GM12878 (cell line): ENCODE measurements at regions not wholly inside any gene's neighbourhood (a gene's known extent, or its start where the extent isn't known, plus 50 kb on each side); places are given as distances from the start of the nearest gene placed in this dataset.

ENCODE experiments used
- ATAC-seq: fragments of 200-7000 bp; cut with Tn5 transposase; 3 replicates; pipeline ENCODE4 v1.9.1; 2020; ENCODE audit warnings: mild to moderate bottlenecking, moderate library complexity
- BruUV-seq: library from RNA; stranded (reverse); fragments of 400-500 nt; replicated peaks from 2 replicates; lab custom pipeline; 2021; lab: Mats Ljungman, UMichigan
- CTCF ChIA-PET: fragments of 300-600 bp; sonication (Branson Sonifier 250); formaldehyde crosslinking; extraction: SDS; loops from one replicate; lab custom pipeline; 2021; ENCODE audit warnings: inconsistent platforms; lab: Yijun Ruan, JAX
- POLR2A ChIA-PET: fragments of 350-600 bp; formaldehyde crosslinking; extraction: SDS; loops from one replicate; lab custom pipeline; 2021; ENCODE audit warnings: inconsistent platforms; lab: Charles Lee
- RAD21 ChIA-PET: fragments of 300-600 bp; sonication (Branson Sonifier 250); formaldehyde crosslinking; loops from one replicate; lab custom pipeline; 2023; ENCODE audit warnings: antibody characterized with exemption; ENCODE audit not compliant: unreplicated experiment; lab: Charles Lee
- SMC1A ChIA-PET: fragments of 300-600 bp; sonication (Branson Sonifier 250); formaldehyde crosslinking; loops from one replicate; lab custom pipeline; 2023; ENCODE audit not compliant: unreplicated experiment, uncharacterized antibody; lab: Charles Lee
- DNase-seq: peaks from one replicate; pipeline ENCODE4 v3.0.0-alpha.2; 2011; ENCODE audit warnings: low read depth, low spot score
- FAIRE-seq: peaks from 3 replicates; lab custom pipeline; 2011; peaks lifted over from hg19 to GRCh38; lab: Jason Lieb, UNC
- H2AFZ ChIP-seq: 2 replicates; pipeline ENCODE4 v1.6.0; 2011; ENCODE audit warnings: low read depth, low read length, control low read depth; ENCODE audit not compliant: control insufficient read depth
- H3K27ac ChIP-seq: 2 replicates; pipeline ENCODE4 v1.5.1; 2011; ENCODE audit warnings: control low read depth; ENCODE audit not compliant: control insufficient read depth, insufficient read depth
- H3K27me3 ChIP-seq, 2 experiments: replicated peaks in 1 of 2; 2 replicates each; pipeline versions ENCODE4 v1.6.0 to v1.6.1; 2011; ENCODE audit warnings: low read length in 1 of 2; ENCODE audit not compliant: control insufficient read depth in 2 of 2, insufficient read depth in 2 of 2
- H3K36me3 ChIP-seq, 2 experiments: 2 replicates each; pipeline ENCODE4 v1.5.1; 2011; ENCODE audit warnings: low read length in 1 of 2; ENCODE audit not compliant: control insufficient read depth in 2 of 2, insufficient read depth in 2 of 2
- H3K4me1 ChIP-seq: 2 replicates; pipeline ENCODE4 v1.6.1; 2011; ENCODE audit warnings: mild to moderate bottlenecking, low read length, moderate library complexity, mixed read lengths; ENCODE audit not compliant: control insufficient read depth, insufficient read depth
- H3K4me2 ChIP-seq: 2 replicates; pipeline ENCODE4 v1.6.0; 2011; ENCODE audit warnings: control low read depth; ENCODE audit not compliant: control insufficient read depth, insufficient read depth
- H3K4me3 ChIP-seq: fragments of 200-600 bp; sonication (generic); 2 replicates; pipeline ENCODE4 v1.5.1; 2016
- H3K79me2 ChIP-seq: 2 replicates; pipeline ENCODE4 v1.6.0; 2011; ENCODE audit warnings: low read length; ENCODE audit not compliant: control insufficient read depth, insufficient read depth
- H3K9ac ChIP-seq: 2 replicates; pipeline ENCODE4 v1.8.0; 2011; ENCODE audit warnings: low read length, control low read depth, mixed read lengths; ENCODE audit not compliant: control insufficient read depth, insufficient read depth
- H3K9me3 ChIP-seq: replicated peaks from 3 replicates; pipeline ENCODE4 v1.5.1; 2011; ENCODE audit warnings: mild to moderate bottlenecking, low read length; ENCODE audit not compliant: control insufficient read depth, insufficient read depth
- H4K20me1 ChIP-seq: 2 replicates; pipeline ENCODE4 v1.6.0; 2011; ENCODE audit not compliant: control insufficient read depth, insufficient read depth
- CHD2 ChIP-seq: IDR thresholded peaks from 2 replicates; pipeline ENCODE4 v1.6.1; 2011; ENCODE audit warnings: low read depth, low read length, improper control_type of control experiment, borderline replicate concordance
- FOXM1 ChIP-seq: IDR thresholded peaks from 2 replicates; pipeline ENCODE4 v1.6.1; 2012; ENCODE audit warnings: low read depth, mild to moderate bottlenecking, inconsistent platforms, low read length, moderate library complexity
- MXI1 ChIP-seq: fragments of 150-350 bp; IDR thresholded peaks from 2 replicates; pipeline ENCODE4 v1.6.1; 2011; ENCODE audit warnings: low read depth, mild to moderate bottlenecking, inconsistent platforms, low read length, improper control_type of control experiment
- PKNOX1 ChIP-seq: fragments of 450-650 bp; IDR thresholded peaks from 2 replicates; pipeline ENCODE4 v1.6.1; 2016; ENCODE audit warnings: mild to moderate bottlenecking
- POLR2AphosphoS2 ChIP-seq: IDR thresholded peaks from 2 replicates; pipeline ENCODE4 v1.6.1; 2011; ENCODE audit warnings: low read depth, mild to moderate bottlenecking, low read length, improper control_type of control experiment, moderate library complexity
- WGBS: methylation state at CpG from one replicate; pipeline ENCODE4 v1.1.6; 2016; ENCODE audit warnings: low lambda C conversion rate; ENCODE audit not compliant: insufficient replicate concordance, insufficient coverage; ENCODE audit errors: missing lambda C conversion rate; 5-methylcytosine and 5-hydroxymethylcytosine counted together
- in situ Hi-C: fragments of 300-500 bp; cut with MboI; formaldehyde crosslinking; loops from 9 replicates; pipeline ENCODE4 v1.14.3; 2018; ENCODE audit warnings: mixed read lengths
- intact Hi-C: fragments of 100-400 bp; cut with micrococcal nuclease; formaldehyde crosslinking; loops from one replicate; pipeline ENCODE4 v1.14.2; 2022; ENCODE audit not compliant: unreplicated experiment
- TF ChIP-seq, protein P1 (sequence below): fragments of 450-650 bp; conservative IDR thresholded peaks from 2 replicates; pipeline ENCODE4 v1.6.1; 2017; ENCODE audit warnings: mild to moderate bottlenecking, moderate library complexity

GRCh38 chr10:130435961-130436360 lies 299.8 kb downstream of the GLRX3 start (continued):
- TF ChIP-seq POLR2AphosphoS2 (no peak), FOXM1 (no peak)
- TF ChIP-seq, all 136 proteins: peak for 0

- SMC1A ChIA-PET, result no interaction called here
- Histone ChIP-seq H3K79me2 (no peaks in the 10 kb centered on the region), H3K27me3 (no peaks in the 10 kb centered on the region), H3K27ac (no peak overlapping the region), H3K4me1 (no peaks in the 10 kb centered on the region), H3K9me3 (no peaks in the 10 kb centered on the region; the same call in 2 of the 3 replicates), H3K9ac (no peak overlapping the region), H4K20me1 (no peaks in the 10 kb centered on the region), H3K4me2 (no peak overlapping the region), H3K4me3 (no peak overlapping the region), H2AFZ (no peak overlapping the region), H3K36me3 (no peaks in the 10 kb centered on the region)
- BruUV-seq, result no TSS peak
- FAIRE-seq (no peak), DNase-seq (no peak), ATAC-seq (no peak)
- in situ Hi-C loops, result no loop called here
- RAD21 ChIA-PET, result no interaction called here
- POLR2A ChIA-PET, result no interaction called here
- CTCF ChIA-PET, result no interaction called here
- intact Hi-C loops, result no loop called here
- TF ChIP-seq, protein P1, sequence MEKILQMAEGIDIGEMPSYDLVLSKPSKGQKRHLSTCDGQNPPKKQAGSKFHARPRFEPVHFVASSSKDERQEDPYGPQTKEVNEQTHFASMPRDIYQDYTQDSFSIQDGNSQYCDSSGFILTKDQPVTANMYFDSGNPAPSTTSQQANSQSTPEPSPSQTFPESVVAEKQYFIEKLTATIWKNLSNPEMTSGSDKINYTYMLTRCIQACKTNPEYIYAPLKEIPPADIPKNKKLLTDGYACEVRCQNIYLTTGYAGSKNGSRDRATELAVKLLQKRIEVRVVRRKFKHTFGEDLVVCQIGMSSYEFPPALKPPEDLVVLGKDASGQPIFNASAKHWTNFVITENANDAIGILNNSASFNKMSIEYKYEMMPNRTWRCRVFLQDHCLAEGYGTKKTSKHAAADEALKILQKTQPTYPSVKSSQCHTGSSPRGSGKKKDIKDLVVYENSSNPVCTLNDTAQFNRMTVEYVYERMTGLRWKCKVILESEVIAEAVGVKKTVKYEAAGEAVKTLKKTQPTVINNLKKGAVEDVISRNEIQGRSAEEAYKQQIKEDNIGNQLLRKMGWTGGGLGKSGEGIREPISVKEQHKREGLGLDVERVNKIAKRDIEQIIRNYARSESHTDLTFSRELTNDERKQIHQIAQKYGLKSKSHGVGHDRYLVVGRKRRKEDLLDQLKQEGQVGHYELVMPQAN, result no peak
- TF ChIP-seq CHD2, result no peak
- TF ChIP-seq MXI1, result no peak
- TF ChIP-seq PKNOX1, result no peak
- WGBS, result 61% methylated on average over 7 of the region's 7 CpGs
These were observed 302.7 kb downstream of the GLRX3 start for GRCh38 chr10:130438861-130439260.
